GM19023 (cell line): ENCODE measurements at regions not wholly inside any gene's neighbourhood (a gene's known extent, or its start where the extent isn't known, plus 50 kb on each side); places are given as distances from the start of the nearest gene placed in this dataset.
"Not testable (repeated sequence)": the region's sequence is repeated elsewhere in the genome, so short reads cannot be mapped to it uniquely, and the experiment has no call there.

Source experiments
- ATAC-seq: cut with Tn5 transposase; IDR thresholded peaks from one replicate; pipeline ENCODE4 v1.9.1; 2021; ENCODE audit warnings: mild to moderate bottlenecking, moderate library complexity; ENCODE audit not compliant: unreplicated experiment

DNA sequence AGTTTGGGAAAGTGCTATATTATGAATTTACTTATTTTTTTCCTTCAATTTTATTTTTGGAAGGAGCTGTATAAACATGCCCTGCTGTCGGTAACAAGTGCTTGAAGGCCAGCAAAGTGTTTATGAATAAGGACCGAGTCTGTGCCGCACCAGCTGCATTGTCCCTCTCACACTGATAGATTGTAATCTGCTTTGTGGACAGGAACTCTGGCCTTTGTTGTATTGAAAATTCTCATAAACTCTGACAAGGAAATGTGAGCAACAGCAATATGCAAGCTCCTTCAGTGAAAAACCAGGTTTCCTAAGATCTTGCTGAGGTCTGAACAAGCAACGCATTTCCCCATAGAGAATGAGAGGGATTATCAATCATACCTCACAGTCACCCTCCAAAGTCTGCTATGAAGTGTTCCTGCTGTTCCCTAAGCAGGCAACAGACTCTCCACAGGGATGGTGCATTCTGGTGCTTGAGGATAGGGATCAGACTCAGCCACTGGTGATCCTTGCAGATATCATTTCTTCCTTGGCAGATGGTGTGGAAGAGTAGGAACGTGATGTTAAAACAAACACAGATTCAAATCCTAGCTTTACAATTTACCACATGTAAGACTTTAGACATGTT is 109.6 kb downstream of the KCNJ2 start:
- no peak for ATAC-seq

DNA sequence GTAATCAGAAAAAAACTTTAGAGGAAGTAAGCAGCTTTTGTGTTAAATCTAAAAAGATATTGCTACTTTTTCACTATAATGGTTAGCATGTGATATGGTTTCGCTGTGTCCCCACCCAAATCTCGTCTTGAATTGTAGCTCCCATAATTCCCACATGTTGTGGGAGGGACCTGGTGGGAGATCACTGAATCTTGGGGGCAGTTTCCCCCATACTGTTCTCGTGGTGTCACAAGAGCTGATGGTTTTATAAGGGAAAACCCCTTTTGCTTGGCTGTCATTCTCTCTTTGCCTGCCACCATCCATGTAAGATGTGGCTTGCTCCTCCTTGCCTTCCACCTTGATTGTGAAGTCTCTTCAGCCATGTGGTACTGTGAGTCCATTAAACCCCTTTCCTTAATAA is 117.1 kb downstream of the KCNJ2 start:
- no peak for ATAC-seq

DNA sequence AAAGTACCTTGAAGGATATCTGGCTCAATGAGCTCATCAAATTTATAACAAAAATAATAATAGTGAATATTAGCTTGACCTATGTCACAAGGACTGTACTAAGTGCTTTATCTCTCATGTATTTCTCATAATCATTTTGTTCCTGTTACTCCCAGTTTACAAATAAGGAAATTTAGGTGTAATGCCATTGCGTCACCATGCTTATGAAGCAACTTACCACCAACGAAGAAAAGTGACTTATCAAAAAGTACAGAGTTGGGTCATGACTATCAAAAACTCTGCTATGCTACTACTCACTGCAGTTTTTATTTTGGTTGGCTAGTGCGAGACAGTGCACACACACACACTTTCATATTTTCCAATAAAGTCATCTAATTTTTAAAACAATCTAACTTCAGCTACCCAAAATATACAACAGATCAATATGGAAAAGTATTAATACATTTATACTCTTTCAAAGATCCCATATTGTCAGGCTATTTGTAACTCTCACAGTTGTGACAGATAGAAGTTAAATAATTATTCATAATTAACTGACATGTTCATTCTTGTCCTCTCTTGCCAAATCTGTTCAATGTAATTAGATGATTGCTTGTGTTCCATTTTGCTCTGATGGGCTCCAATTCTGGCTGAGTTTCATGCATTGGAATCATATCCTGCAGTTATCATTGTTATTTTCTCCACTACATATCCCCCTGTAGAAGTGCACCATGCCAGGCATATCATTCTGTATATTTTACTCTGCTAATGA is 119.4 kb downstream of the KCNJ2 start:
- ATAC-seq = no peak

DNA sequence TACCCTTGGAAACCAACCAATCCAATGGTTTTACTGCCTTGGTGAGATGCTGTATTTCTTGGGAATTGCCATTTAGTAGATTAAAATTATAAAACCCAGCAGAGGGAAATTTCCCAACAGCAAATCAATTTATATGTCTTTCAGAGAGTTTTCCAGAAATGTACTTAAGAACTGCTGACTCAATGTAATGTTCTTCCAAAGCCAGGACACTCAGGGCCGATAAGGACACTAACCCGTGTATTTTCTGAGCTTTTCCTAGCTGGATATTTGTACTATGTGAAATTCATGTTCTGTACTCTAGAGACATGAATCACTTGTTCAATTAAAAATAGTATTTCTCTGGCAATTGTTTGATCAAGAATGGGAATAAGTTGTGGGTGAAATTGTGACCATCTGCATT is 121.4 kb downstream of the KCNJ2 start:
- no peak for ATAC-seq

DNA sequence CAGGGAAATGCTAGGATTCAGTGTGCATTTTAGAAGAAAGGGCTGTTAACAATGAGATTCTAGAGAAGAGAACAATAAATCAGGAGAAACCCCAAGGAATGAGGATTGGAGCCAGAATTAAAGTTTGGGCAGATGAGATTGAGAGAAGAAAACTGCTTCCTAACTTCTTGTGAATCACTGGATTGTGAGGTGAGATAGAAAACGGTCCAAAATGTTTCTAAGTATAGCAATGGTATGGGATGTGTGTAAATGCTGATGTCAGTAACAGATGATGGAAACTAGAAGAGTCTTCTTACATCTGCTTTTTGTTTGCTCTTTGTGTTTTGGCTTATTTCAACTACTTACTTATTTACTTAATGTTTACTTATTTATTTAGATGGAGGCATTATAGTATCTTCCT is 123.0 kb downstream of the KCNJ2 start:
- ATAC-seq = no peak

DNA sequence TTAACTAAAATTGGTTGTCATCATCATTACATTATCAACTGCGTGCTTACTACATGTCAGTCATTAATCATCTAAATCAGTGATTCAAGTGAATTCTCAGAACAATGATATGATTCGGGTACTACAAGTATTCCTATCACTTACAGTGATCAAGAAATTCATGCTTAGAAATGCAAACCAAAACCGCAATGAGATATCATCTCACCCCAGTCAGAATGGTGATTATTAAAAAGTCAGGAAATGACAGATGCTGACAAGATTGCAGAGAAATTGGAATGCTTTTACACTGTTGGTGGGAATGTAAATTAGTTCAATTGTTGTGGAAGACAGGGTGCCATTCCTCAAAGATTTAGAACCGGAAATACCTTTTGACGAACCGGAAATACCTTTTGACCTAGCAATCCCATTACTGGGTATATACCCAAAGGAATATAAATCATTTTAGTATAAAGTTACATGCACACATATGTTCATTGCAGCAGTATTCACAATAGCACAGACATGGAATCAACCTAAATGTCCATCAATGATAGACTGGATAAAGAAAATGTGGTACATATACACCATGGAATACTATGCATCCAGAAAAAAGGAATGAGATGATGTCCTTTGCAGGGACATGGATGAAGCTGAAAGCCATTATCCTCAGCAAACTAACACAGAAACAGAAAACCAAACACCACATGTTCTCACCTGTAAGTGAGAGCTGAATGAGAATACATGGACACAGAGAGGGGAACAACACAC is 124.4 kb downstream of the KCNJ2 start:
- not testable (repeated sequence) for ATAC-seq

DNA sequence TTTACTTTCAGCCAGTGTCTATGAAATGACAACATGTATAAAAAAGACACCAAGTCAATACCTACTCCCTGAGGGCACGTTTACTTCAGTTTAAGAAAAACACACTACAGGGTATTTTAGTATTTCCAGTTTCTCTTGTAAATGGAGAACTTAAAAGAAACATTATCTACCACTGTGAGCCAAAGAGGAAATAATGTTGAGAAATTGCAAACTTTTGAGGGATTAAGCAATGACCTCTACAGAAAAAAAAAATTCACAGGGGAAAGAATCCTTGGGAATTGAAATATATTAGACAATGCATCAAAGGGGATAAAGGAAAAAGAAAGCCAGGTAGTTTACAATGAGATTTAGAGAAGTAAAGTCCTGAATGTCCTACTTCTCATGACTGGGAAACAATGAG is 126.0 kb downstream of the KCNJ2 start:
- ATAC-seq = no peak

DNA sequence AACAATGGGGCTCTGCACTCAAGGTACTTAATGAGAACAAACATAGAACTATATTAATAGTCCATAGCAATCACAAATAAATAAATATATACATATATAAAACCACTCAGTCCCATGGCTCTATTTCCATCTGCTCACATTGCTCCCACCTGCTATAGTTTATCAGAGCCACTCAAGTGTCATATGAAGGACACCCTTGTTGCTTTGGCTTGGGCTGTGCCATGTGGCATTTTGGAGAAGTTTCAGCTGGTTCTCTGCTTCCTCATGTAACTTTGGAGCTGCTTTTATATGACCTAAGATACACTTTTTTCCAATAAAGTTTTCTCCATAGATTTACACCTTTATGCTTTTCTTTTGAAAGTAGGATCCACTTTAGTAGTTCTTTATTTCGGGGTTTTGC is 126.4 kb downstream of the KCNJ2 start:
- ATAC-seq = no peak

DNA sequence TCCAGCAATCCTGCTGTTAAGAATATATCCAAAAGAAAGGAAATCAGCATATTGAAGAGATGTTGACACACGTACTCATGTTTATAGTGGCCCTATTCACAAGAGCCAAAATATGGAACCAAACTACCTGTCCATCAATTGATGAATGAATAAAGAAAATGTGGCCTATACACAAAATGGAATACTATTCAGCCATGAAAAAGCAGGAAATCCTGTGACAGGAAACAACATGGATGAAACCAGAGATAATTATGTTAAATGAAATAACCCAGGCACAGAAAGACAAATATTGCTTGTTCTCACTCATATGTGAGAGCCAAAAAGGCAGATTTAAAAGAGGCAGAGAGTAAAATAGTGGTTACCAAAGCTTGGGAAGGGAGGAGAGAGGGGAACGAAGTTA is 127.1 kb downstream of the KCNJ2 start:
- no peak for ATAC-seq

DNA sequence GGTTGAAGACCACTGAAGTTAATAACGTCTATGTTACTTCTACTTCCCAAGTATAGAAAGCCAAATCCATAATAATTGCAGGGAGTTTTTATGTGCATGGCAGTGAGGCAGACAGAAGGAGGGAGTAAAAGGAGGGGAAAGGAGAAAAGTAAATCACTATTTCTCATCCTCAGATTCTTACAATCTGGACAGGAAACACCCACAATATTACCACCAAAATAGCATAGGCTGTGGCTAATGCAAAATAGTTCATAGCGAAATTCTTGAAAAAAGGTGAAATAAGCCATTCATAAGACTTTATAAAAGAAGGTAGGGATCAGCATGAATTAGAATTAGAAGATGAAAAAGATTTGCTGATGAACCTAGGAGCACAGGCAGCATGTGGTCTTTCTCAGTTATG is 128.1 kb downstream of the KCNJ2 start:
- ATAC-seq = no peak

DNA sequence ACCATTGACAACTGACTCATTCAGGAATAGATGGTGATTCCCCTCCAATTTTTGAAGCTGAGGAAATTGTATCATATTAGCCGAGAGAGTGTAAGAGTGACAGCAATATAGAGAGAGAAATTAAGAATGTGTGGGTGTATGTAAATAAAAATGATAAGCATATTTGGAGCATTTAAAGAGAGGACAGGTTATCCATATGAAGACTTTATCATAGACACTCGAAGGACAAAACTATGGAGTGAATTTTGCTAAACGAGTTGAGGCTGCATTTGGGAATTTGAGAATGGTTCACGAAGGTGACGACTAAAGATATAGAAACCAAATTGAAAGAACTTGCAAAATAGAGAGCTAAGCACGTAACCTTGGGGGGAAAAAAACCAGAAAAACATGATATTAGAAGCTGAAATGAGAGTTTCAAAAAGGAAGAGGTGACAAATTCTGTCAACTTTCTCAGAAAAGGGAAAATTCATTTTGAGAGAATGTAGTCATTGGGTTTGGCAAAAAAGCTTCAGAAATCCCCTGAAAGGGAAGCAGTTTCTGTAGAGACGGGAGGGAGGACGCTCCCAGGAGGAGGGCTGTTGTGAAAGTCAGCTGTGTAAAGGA is 129.7 kb downstream of the KCNJ2 start:
- ATAC-seq = no peak

DNA sequence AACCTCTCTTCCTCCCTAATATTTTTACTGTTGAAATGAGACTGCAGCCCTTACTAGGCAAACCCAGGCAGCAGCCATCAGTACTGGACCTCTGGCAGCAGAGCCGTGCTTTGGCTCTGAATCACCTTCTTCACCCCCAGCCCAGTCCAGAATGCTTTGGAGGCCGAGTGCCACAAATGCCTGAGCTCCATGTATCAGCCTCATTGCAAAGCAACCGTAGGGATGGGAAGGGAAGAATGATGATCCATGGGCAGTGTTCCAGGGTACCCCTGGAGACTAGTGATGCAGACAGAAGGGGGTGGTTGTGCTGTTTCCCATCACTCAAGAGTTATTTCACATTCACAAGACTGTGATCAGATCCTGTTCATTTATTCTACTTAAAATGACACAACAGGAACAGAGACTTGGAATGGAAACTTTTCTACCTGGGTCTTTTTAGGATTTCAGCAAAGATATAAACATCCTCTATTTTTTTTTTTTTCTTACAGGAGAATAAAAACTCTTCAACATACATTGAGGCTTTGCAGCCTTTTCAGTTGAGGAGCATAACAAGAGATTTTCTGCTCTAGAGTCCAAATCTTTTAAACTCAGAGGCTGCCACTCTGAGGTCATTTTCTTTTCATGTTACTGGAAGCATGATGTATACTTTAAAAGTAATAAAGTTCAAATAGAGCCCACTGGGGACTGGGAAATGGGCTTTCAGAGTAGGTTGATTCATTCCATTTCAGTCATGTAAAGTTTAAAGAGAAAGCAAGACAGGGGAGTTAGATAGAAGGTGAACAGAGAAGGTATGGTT is 138.3 kb downstream of the KCNJ2 start:
- ATAC-seq = no peak

DNA sequence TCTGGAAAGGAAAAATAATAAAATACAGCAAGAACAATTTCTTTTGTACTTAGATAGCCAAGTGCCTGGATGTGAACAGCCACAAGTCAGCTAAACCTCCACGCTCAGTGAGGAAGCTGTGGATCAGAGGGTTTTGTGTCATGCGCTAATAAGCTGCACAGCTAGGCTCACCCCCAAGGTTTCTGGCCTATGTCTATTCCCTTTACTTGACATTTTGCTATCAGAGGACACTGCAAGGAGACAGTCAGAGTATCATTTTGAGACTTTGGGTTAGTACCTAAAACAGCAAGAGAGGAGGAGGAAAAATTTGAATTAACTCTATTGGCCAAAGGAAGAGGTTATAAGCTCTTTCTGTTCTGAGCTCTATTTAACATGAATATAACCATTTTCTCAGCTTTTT is 139.3 kb downstream of the KCNJ2 start:
- no peak for ATAC-seq

DNA sequence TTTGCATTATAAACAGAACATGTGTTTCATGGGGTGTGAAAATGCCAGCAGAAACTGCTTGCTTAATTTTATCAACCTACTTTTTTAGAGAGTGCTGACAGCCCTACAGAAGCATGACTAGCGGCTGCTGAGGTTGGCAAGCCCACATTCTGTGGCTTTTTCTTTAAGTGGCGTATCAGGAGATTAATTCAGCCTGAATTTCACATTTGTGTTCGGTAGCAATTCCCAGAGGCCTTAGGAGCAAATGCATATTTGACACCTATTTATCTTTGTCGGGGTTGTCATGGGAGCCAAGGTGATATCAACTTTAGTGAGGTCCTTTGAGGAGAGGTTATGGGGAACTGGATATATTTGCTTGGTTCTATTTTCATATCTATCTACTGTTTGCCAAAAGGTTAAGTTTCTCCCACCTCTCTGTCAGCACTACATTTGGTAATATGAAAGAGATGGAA is 140.9 kb downstream of the KCNJ2 start:
- ATAC-seq = no peak

DNA sequence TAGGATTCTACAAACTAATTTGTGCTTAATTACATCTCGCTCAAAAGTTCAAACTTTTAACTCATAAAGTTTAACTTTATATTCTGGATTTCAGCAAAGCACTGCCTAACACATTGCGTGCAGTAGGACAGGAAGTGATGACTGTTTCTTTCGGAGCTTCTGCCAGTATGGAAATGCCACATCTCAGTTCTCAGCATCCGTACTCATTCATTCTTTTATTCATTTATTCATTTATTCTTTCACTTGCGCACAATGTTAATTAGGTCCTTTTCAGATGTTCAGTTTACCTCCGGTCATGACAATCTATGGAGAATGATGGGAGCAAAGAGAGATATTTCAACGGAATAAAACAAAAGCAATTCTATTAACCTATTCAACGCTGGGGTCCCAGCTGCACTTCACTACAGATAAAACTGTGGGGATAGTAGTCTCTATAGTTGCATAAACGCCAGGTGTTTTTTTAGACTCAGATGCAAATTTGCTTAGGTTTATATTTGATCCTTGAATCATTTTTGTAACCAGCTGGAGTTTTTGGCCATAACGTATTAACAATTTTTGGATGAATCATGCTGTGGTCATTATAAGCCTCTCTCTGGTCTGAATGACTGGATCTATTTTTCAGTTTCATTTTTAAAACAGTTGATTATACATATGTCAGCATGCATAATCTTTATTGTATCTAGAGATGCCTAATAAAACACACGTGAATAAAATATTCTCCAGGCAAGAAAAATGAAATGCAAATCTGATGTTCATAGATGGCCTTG is 143.9 kb downstream of the KCNJ2 start:
- no peak for ATAC-seq

DNA sequence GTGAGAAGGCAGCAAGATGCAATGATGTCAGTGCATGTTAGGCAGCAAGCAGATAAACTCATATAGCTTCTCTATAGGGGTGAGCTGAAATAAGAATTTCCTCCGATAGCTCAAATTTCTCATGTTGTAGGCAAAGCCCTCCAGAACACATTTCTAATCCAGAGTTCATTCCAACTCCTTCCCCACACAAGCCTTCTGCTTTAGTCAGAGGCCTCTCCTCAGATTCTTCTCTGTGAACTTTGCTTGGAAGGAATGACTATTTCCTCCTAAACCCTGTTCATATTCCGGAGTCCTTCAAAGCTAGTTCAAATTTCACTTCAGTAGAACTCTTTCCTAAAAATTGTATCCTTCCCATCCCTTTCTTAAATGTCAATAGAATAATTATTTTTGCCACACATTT is 144.8 kb downstream of the KCNJ2 start:
- no peak for ATAC-seq

DNA sequence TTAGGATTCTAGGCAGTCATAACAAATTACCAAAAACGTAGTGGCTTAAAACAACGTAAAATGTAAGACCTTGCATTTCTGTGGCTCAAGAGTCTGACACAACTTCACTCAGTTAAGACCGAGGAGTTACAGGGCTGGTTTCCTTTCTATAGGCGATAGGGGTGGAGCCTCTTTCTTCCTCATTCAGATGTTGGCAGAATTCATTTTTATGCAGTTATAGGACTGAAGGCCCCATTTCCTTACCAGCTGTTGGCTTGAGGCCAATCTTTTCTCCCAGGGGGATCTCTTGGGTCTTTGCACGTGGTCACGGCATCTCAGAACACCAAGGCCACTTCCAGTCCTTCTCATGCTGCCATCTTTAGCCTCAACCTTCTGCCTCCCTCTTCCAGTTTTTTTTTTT is 145.2 kb downstream of the KCNJ2 start:
- ATAC-seq = no peak

DNA sequence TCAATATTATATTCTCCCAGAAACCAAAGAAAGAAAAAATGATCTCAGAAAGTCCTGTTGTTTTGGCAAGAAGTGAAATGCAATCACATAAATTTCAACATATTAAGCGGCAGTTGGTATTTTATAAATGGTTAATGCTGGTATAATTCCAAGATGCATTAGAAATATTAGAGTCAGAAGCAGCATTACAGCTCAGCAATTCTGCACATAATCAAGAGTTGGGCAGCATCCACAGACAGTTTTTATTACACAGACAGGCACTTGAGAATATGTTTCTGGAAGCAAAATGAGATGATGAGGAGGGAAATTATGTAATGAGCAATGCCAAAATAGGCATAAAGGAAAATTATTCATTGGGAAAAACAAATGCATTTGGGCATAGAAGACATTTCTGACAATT is 148.1 kb downstream of the KCNJ2 start:
- ATAC-seq = no peak

DNA sequence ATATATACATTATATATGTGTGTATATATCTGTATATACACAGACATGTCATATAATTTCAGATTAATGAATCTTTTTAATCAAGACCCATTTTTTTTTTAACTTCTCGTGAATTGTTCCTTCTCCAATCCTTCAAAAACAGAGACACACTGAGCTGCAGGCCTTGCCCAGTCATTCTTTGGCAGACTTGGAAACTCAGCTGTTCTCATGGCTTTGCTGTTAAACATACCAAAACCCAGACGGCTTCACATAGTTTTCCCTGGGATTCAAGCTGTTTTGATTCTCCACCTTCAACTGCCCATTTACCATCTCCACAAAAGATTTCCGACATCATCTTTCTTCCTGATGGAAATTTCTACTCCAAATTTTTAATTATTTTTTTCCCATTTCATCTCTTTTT is 148.7 kb downstream of the KCNJ2 start:
- no peak for ATAC-seq

DNA sequence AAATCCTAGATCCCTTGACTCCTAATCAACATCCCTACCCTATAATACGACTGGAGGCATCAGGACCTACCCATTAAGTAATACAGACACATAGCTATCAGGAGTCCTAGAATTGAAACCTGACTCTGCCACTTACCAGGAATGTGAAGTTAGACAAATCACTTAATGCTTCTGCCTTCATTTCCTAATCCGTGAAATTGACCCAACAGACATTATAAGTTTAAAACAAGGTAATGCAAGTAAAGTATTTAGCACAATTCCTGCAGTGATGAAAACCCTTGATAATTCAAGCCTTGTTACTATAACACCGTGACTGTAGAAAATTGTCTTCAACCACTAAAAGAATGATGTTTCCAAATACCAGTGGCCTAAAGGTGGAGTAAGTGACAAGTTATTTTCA is 150.2 kb downstream of the KCNJ2 start:
- ATAC-seq = no peak
